ENCODE measurements at regions not wholly inside any gene's neighbourhood (a gene's known extent, or its start where the extent isn't known, plus 50 kb on each side); places are given as distances from the start of the nearest gene placed in this dataset.

DNA sequence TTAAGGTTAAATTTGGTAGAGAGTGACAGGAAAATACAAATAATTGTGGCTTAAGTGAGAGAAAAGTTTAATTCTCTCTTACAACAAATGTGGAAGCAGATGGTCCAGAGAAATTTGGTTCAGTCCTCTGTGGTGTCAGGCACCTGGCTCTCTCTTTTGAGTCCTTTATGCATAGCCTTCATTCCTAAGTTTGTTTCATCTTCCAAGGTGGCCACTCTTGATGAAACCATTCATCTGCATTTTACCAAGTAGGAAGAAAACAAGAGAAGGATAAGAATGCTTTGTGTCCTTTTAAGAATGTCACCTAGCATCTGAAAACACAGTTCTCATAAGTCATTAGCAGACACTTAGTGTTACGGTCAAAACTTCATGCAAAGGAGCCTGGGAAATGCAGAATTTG lies 442.5 kb downstream of the CCER1 start:
- Histone ChIP-seq H4K20me1 (ENCODE audit: insufficient read depth) (no peaks in the 10 kb centered on the region), H3K9me3 (ENCODE audit: low read length) (no peaks in the 10 kb centered on the region), H3K4me2 (ENCODE audit: low read length) (no peak overlapping the region), H3K36me3 (ENCODE audit: insufficient read depth, low read length) (no peaks in the 10 kb centered on the region), H3K27me3 (ENCODE audit: insufficient read depth, low read depth, low read length) (no peaks in the 10 kb centered on the region), H3K9ac (ENCODE audit: low read length) (no peak overlapping the region), H3K27ac (ENCODE audit: low read length) (no peak overlapping the region), H3K4me3 (ENCODE audit: low read length) (no peak overlapping the region), H3F3A (ENCODE audit: insufficient read depth, low read length, poor library complexity, severe bottlenecking) (no peaks in the 10 kb centered on the region), H3K79me2 (replicated peaks; ENCODE audit: insufficient read depth, low read length) (no peaks in the 10 kb centered on the region), H2AFZ (ENCODE audit: low read depth, low read length) (no peak overlapping the region), H3K9me2 (ENCODE audit: insufficient read depth, low read length) (no peaks in the 10 kb centered on the region)
- TF ChIP-seq MXI1 (conservative IDR thresholded peaks at IDR 0.05; ENCODE audit: poor library complexity, severe bottlenecking) = no peak
- no peak for TF ChIP-seq EP300 (conservative IDR thresholded peaks at IDR 0.05; ENCODE audit: poor library complexity, severe bottlenecking)
- TF ChIP-seq TAF1 (IDR thresholded peaks at IDR 0.05; ENCODE audit: low read depth) = no peak
- TF ChIP-seq EZH2 (IDR thresholded peaks at IDR 0.05; ENCODE audit: borderline replicate concordance, insufficient read depth, low read length, poor library complexity, severe bottlenecking) = no peak
- no peak for TF ChIP-seq POLR2AphosphoS5 (IDR thresholded peaks at IDR 0.05)
- TF ChIP-seq, protein P1, sequence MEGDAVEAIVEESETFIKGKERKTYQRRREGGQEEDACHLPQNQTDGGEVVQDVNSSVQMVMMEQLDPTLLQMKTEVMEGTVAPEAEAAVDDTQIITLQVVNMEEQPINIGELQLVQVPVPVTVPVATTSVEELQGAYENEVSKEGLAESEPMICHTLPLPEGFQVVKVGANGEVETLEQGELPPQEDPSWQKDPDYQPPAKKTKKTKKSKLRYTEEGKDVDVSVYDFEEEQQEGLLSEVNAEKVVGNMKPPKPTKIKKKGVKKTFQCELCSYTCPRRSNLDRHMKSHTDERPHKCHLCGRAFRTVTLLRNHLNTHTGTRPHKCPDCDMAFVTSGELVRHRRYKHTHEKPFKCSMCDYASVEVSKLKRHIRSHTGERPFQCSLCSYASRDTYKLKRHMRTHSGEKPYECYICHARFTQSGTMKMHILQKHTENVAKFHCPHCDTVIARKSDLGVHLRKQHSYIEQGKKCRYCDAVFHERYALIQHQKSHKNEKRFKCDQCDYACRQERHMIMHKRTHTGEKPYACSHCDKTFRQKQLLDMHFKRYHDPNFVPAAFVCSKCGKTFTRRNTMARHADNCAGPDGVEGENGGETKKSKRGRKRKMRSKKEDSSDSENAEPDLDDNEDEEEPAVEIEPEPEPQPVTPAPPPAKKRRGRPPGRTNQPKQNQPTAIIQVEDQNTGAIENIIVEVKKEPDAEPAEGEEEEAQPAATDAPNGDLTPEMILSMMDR (IDR thresholded peaks at IDR 0.05; ENCODE audit: poor library complexity, severe bottlenecking) = no peak
- TF ChIP-seq SMC3 (conservative IDR thresholded peaks at IDR 0.05; ENCODE audit: poor library complexity) = no peak

DNA sequence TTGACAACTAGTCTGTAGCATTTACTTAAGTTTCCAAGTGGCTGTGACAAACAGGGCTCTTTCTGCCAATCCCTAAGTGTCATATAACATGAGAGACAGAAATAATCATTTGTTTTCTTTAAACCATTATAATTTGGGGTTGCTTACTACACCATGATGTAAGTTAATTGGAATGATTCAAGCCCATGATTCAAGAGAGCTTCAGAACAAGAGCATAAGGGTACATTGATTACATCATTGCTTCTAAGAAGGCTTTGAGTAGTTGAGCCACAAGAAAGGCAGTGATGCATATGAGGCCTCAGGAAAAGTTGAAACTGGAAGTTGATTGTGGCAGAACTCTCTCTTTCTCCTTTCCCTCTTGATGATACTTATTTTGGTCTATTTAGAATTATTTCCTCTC lies 444.0 kb downstream of the CCER1 start:
- H3K9me3 ChIP-seq (ENCODE audit: low read length) = no peaks in the 10 kb centered on the region
- no peaks in the 10 kb centered on the region for H3F3A ChIP-seq (ENCODE audit: insufficient read depth, low read length, poor library complexity, severe bottlenecking)
- H3K36me3 ChIP-seq (ENCODE audit: insufficient read depth, low read length) = no peaks in the 10 kb centered on the region
- no peaks in the 10 kb centered on the region for H4K20me1 ChIP-seq (ENCODE audit: insufficient read depth)
- TF ChIP-seq TAF1 (IDR thresholded peaks at IDR 0.05; ENCODE audit: low read depth) (no peak), EP300 (conservative IDR thresholded peaks at IDR 0.05; ENCODE audit: poor library complexity, severe bottlenecking) (no peak), MXI1 (conservative IDR thresholded peaks at IDR 0.05; ENCODE audit: poor library complexity, severe bottlenecking) (no peak)
- TF ChIP-seq, protein P2, sequence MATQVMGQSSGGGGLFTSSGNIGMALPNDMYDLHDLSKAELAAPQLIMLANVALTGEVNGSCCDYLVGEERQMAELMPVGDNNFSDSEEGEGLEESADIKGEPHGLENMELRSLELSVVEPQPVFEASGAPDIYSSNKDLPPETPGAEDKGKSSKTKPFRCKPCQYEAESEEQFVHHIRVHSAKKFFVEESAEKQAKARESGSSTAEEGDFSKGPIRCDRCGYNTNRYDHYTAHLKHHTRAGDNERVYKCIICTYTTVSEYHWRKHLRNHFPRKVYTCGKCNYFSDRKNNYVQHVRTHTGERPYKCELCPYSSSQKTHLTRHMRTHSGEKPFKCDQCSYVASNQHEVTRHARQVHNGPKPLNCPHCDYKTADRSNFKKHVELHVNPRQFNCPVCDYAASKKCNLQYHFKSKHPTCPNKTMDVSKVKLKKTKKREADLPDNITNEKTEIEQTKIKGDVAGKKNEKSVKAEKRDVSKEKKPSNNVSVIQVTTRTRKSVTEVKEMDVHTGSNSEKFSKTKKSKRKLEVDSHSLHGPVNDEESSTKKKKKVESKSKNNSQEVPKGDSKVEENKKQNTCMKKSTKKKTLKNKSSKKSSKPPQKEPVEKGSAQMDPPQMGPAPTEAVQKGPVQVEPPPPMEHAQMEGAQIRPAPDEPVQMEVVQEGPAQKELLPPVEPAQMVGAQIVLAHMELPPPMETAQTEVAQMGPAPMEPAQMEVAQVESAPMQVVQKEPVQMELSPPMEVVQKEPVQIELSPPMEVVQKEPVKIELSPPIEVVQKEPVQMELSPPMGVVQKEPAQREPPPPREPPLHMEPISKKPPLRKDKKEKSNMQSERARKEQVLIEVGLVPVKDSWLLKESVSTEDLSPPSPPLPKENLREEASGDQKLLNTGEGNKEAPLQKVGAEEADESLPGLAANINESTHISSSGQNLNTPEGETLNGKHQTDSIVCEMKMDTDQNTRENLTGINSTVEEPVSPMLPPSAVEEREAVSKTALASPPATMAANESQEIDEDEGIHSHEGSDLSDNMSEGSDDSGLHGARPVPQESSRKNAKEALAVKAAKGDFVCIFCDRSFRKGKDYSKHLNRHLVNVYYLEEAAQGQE (IDR thresholded peaks at IDR 0.05; ENCODE audit: borderline replicate concordance) = no peak
- no peak overlapping the region for H3K27ac ChIP-seq (ENCODE audit: low read length)
- no peaks in the 10 kb centered on the region for H3K9me2 ChIP-seq (ENCODE audit: insufficient read depth, low read length)
- H3K9ac ChIP-seq (ENCODE audit: low read length) = no peak overlapping the region
- no peak overlapping the region for H2AFZ ChIP-seq (ENCODE audit: low read depth, low read length)
- no peaks in the 10 kb centered on the region for H3K79me2 ChIP-seq (replicated peaks; ENCODE audit: insufficient read depth, low read length)
- H3K4me2 ChIP-seq (ENCODE audit: low read length) = no peak overlapping the region
- no peaks in the 10 kb centered on the region for H3K27me3 ChIP-seq (ENCODE audit: insufficient read depth, low read depth, low read length)
- no peak overlapping the region for H3K4me3 ChIP-seq (ENCODE audit: low read length)

DNA sequence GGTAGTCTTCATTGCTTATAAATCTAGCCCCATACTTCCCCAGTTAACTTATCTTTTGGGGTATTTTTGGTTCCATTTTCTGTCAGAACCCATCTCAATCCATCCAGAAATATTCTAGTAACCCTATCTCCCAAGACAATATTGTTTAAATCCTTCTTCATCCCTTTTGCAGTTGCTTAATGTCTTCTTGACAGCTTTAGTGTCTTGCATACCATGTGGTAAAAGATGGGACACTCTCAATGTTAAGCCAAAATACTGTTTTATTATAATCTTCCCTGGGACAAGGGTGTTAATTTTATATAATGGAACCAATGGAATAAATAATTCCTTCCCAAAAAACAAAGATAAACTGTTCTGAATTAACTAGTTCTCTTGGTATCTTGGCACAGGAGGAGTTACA lies 450.2 kb downstream of the CCER1 start:
- Histone ChIP-seq H3K9me2 (ENCODE audit: insufficient read depth, low read length) (no peaks in the 10 kb centered on the region), H3K79me2 (replicated peaks; ENCODE audit: insufficient read depth, low read length) (no peaks in the 10 kb centered on the region), H3K36me3 (ENCODE audit: insufficient read depth, low read length) (no peaks in the 10 kb centered on the region), H3K4me3 (ENCODE audit: low read length) (no peak overlapping the region), H3K27ac (ENCODE audit: low read length) (no peak overlapping the region), H3F3A (ENCODE audit: insufficient read depth, low read length, poor library complexity, severe bottlenecking) (no peaks in the 10 kb centered on the region), H3K9me3 (ENCODE audit: low read length) (no peaks in the 10 kb centered on the region), H3K9ac (ENCODE audit: low read length) (no peak overlapping the region), H2AFZ (ENCODE audit: low read depth, low read length) (no peak overlapping the region), H4K20me1 (ENCODE audit: insufficient read depth) (no peaks in the 10 kb centered on the region), H3K27me3 (ENCODE audit: insufficient read depth, low read depth, low read length) (no peaks in the 10 kb centered on the region), H3K4me2 (ENCODE audit: low read length) (no peak overlapping the region)
- TF ChIP-seq SMC3 (conservative IDR thresholded peaks at IDR 0.05; ENCODE audit: poor library complexity) = no peak

All from neural cell (in vitro differentiated cells).